SK-N-SH (cell line): ENCODE measurements at regions not wholly inside any gene's neighbourhood (a gene's known extent, or its start where the extent isn't known, plus 50 kb on each side); places are given as distances from the start of the nearest gene placed in this dataset.
"Not testable (repeated sequence)": the region's sequence is repeated elsewhere in the genome, so short reads cannot be mapped to it uniquely, and the experiment has no call there.

Experiments used
- CTCF ChIA-PET: fragments of 300-600, 350-600 bp; formaldehyde crosslinking; extraction: SDS; loops from one replicate; lab custom pipeline; 2021; lab: Yijun Ruan, JAX
- POLR2A ChIA-PET: fragments of 350-600 bp; sonication (Branson Sonifier 250); formaldehyde crosslinking; extraction: SDS; loops from one replicate; lab custom pipeline; 2020; ENCODE audit warnings: antibody characterized with exemption, inconsistent platforms; lab: Yijun Ruan, JAX
- DNase-seq: peaks from one replicate; pipeline ENCODE4 v3.0.0; 2012
- H2AFZ ChIP-seq: fragments of 200-600 bp; sonication (generic); 2 replicates; pipeline ENCODE4 v1.8.1; 2016; ENCODE audit warnings: antibody characterized with exemption, mild to moderate bottlenecking, low read depth
- H3F3A ChIP-seq: fragments of 200-600 bp; sonication (generic); replicated peaks from 2 replicates; pipeline ENCODE3; 2016; ENCODE audit warnings: antibody characterized with exemption, mild to moderate bottlenecking; ENCODE audit not compliant: insufficient read depth
- H3K27ac ChIP-seq, 2 experiments: fragments of 200-500 bp in 1 of 2; fragments of 200-600 bp in 1 of 2; sonication (Bioruptor generic) in 1 of 2; sonication (generic), shearing (Covaris generic) in 1 of 2; 2 replicates each; pipeline versions ENCODE4 v1.5.1 to v1.6.1; 2014 to 2016; ENCODE audit warnings: low read depth in 2 of 2, inconsistent platforms in 1 of 2, low read length in 1 of 2, mild to moderate bottlenecking in 1 of 2, mixed read lengths in 1 of 2
- H3K27me3 ChIP-seq: fragments of 200-600 bp; sonication (generic), shearing (Covaris generic); 2 replicates; pipeline ENCODE4 v1.6.1; 2016; ENCODE audit warnings: mixed run types; ENCODE audit not compliant: insufficient read depth
- H3K36me3 ChIP-seq, 2 experiments: fragments of 200-500 bp in 1 of 2; fragments of 200-600 bp in 1 of 2; sonication (Bioruptor generic) in 1 of 2; sonication (generic) in 1 of 2; replicated peaks in 1 of 2; 2 replicates each; pipeline versions ENCODE3 to v1.5.1; 2014 to 2016; ENCODE audit warnings: low read length in 1 of 2, mild to moderate bottlenecking in 1 of 2; ENCODE audit not compliant: insufficient read depth in 2 of 2, control insufficient read depth in 1 of 2
- H3K4me1 ChIP-seq, 2 experiments: fragments of 200-500 bp in 1 of 2; fragments of 200-600 bp in 1 of 2; sonication (Bioruptor generic) in 1 of 2; sonication (generic), shearing (Covaris generic) in 1 of 2; 2 replicates each; pipeline versions ENCODE4 v1.5.1 to v1.6.1; 2014 to 2016; ENCODE audit warnings: low read depth in 1 of 2, low read length in 1 of 2, mixed run types in 1 of 2; ENCODE audit not compliant: insufficient read depth in 2 of 2, control insufficient read depth in 1 of 2
- H3K4me2 ChIP-seq: fragments of 200-600 bp; sonication (generic), shearing (Covaris generic); 2 replicates; pipeline ENCODE4 v1.6.1; 2017; ENCODE audit warnings: mixed run types
- H3K4me3 ChIP-seq, 2 experiments: fragments of 200-500 bp in 1 of 2; fragments of 200-600 bp in 1 of 2; sonication (Bioruptor generic) in 1 of 2; sonication (generic), shearing (Covaris generic) in 1 of 2; 2 replicates each; pipeline versions ENCODE4 v1.5.1 to v1.8.1; 2014 to 2016; ENCODE audit warnings: low read depth in 2 of 2, inconsistent platforms in 1 of 2, low read length in 1 of 2, mild to moderate bottlenecking in 1 of 2, mixed read lengths in 1 of 2, moderate library complexity in 1 of 2
- H3K79me2 ChIP-seq: fragments of 200-600 bp; sonication (generic); 2 replicates; pipeline ENCODE4 v1.8.1; 2017; ENCODE audit warnings: mild to moderate bottlenecking; ENCODE audit not compliant: insufficient read depth
- H3K9ac ChIP-seq: fragments of 200-600 bp; sonication (generic); 2 replicates; pipeline ENCODE4 v1.6.1; 2017; ENCODE audit warnings: mixed run types
- H3K9me2 ChIP-seq: fragments of 200-600 bp; sonication (generic); 2 replicates; pipeline ENCODE4 v1.6.1; 2017; ENCODE audit warnings: mixed run types
- H3K9me3 ChIP-seq: fragments of 200-600 bp; sonication (generic); 2 replicates; pipeline ENCODE4 v1.6.1; 2017; ENCODE audit warnings: mixed run types, mild to moderate bottlenecking, moderate library complexity
- H4K20me1 ChIP-seq: fragments of 200-600 bp; sonication (generic); 2 replicates; pipeline ENCODE4 v1.6.1; 2017; ENCODE audit warnings: mild to moderate bottlenecking, mixed run types; ENCODE audit not compliant: insufficient read depth
- CHD2 ChIP-seq: fragments of 150-350 bp; IDR thresholded peaks from 2 replicates; pipeline ENCODE4 v1.6.1; 2018; ENCODE audit warnings: low read length; ENCODE audit not compliant: partially characterized antibody
- EP300 ChIP-seq, 2 experiments: IDR thresholded peaks; 2 replicates each; pipeline versions ENCODE4 v1.4.0 to v1.6.1; 2012; ENCODE audit warnings: borderline replicate concordance in 1 of 2, low read depth in 1 of 2, low read length in 1 of 2
- FOXM1 ChIP-seq: IDR thresholded peaks from 2 replicates; pipeline ENCODE4 v1.4.0; 2012; ENCODE audit warnings: low read depth, mild to moderate bottlenecking
- GATA2 ChIP-seq: sonication (generic); formaldehyde crosslinking; IDR thresholded peaks from 2 replicates; pipeline ENCODE4 v1.5.0; 2020; ENCODE audit warnings: mild to moderate bottlenecking, missing genetic modification reagents
- JUND ChIP-seq: IDR thresholded peaks from 2 replicates; pipeline ENCODE4 v1.4.0; 2012
- MEF2A ChIP-seq: IDR thresholded peaks from 2 replicates; pipeline ENCODE4 v1.4.0; 2012; ENCODE audit warnings: low read depth, borderline replicate concordance
- NFIC ChIP-seq: IDR thresholded peaks from 2 replicates; pipeline ENCODE4 v1.4.0; 2012; ENCODE audit warnings: borderline replicate concordance
- POLR2AphosphoS5 ChIP-seq: IDR thresholded peaks from 2 replicates; pipeline ENCODE4 v1.6.1; 2012; ENCODE audit warnings: low read depth, low read length
- RFX5 ChIP-seq: IDR thresholded peaks from 2 replicates; pipeline ENCODE4 v1.6.1; 2012; ENCODE audit warnings: mild to moderate bottlenecking, improper control_type of control experiment, low read length
- SIN3A ChIP-seq: IDR thresholded peaks from 2 replicates; pipeline ENCODE4 v1.6.1; 2012; ENCODE audit warnings: low read depth, mild to moderate bottlenecking, low read length, moderate library complexity, borderline replicate concordance
- USF1 ChIP-seq: IDR thresholded peaks from 2 replicates; pipeline ENCODE4 v1.4.0; 2012; ENCODE audit warnings: low read depth, borderline replicate concordance
- WGBS: methylation state at CpG from one replicate; pipeline ENCODE4 v1.1.6; 2017; ENCODE audit warnings: low lambda C conversion rate; 5-methylcytosine and 5-hydroxymethylcytosine counted together
- TF ChIP-seq, protein P1 (sequence below): IDR thresholded peaks from 2 replicates; pipeline ENCODE4 v1.4.0; 2012; ENCODE audit warnings: low read depth
- TF ChIP-seq, protein P2 (sequence below): IDR thresholded peaks from 2 replicates; pipeline ENCODE4 v1.4.0; 2012; ENCODE audit warnings: low read depth, borderline replicate concordance
- TF ChIP-seq, protein P3 (sequence below): fragments of 200-600 bp; sonication (generic); IDR thresholded peaks from 2 replicates; pipeline ENCODE4 v1.6.1; 2017; ENCODE audit warnings: antibody characterized with exemption, mild to moderate bottlenecking, moderate library complexity

GRCh38 chr12:27164330-27165040 lies 79.6 kb upstream of the STK38L start (continued):
- TF ChIP-seq USF1 = no peak
- TF ChIP-seq, protein P1, sequence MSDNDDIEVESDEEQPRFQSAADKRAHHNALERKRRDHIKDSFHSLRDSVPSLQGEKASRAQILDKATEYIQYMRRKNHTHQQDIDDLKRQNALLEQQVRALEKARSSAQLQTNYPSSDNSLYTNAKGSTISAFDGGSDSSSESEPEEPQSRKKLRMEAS = no peak
- TF ChIP-seq POLR2AphosphoS5 = no peak

- WGBS = 56% methylated on average over 1 of the region's 1 CpG
- H2AFZ ChIP-seq, H3K4me2 ChIP-seq, H3K27ac ChIP-seq, H3K9ac ChIP-seq, H3K4me3 ChIP-seq, H3K9me3 ChIP-seq, H3K4me1 ChIP-seq, H4K20me1 ChIP-seq, H3K27me3 ChIP-seq, H3F3A ChIP-seq, H3K36me3 ChIP-seq, DNase-seq, POLR2A ChIA-PET, H3K79me2 ChIP-seq, CTCF ChIA-PET, H3K9me2 ChIP-seq: not testable (repeated sequence)
Measured at GRCh38 chr12:27165958-27166357, 78.1 kb upstream of the STK38L start.

DNA sequence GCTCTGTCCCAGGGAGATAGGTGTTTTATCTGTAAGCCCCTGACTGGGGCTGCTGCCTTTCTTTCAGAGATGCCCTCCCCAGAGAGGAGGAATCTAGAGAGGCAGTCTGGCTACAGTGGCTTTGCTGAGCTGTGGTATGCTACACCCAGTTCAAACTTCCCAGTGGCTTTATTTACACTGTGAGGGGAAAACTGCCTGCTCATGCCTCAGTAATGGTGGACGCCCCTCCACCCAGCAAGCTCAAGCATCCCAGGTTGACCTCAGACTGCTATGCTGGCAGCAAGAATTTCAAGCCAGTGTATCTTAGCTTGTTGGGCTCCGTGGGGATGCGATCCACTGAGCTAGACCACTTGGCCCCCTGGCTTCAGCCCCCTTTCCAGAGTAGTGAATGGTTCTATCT lies 72.6 kb upstream of the STK38L start:
- H4K20me1 ChIP-seq, H3K27me3 ChIP-seq, H3K4me2 ChIP-seq, H2AFZ ChIP-seq, H3K36me3 ChIP-seq, H3K9ac ChIP-seq, DNase-seq, CTCF ChIA-PET, H3F3A ChIP-seq, H3K79me2 ChIP-seq, H3K27ac ChIP-seq, H3K9me3 ChIP-seq, POLR2A ChIA-PET, H3K9me2 ChIP-seq, H3K4me1 ChIP-seq, H3K4me3 ChIP-seq: not testable (repeated sequence)
- WGBS = 73% methylated on average over 1 of the region's 3 CpGs

- H3K9me2 ChIP-seq = no peaks in the 10 kb centered on the region
- H3K9ac ChIP-seq = no peak overlapping the region
- no peaks in the 10 kb centered on the region for H3K27me3 ChIP-seq
- no peaks in the 10 kb centered on the region for H3K9me3 ChIP-seq
- H3K4me2 ChIP-seq = peak overlapping the region; percentile 35
- H3K27ac ChIP-seq = peak overlapping the region in 1 of 2 experiments; percentile 50; a peak in 2 of 4 replicates
- no peaks in the 10 kb centered on the region for H3K36me3 ChIP-seq
- peaks cover 40% of the 10 kb centered on the region for H3F3A ChIP-seq
- no peaks in the 10 kb centered on the region for H3K79me2 ChIP-seq
- no peak overlapping the region for H2AFZ ChIP-seq
- no peak overlapping the region for H3K4me3 ChIP-seq
- POLR2A ChIA-PET = no interaction called here
- DNase-seq = no peak
- H3K4me1 ChIP-seq = peaks cover 0 to 36% of the 10 kb centered on the region in 2 experiments; a peak in 3 of 4 replicates
- H4K20me1 ChIP-seq = no peaks in the 10 kb centered on the region
- CTCF ChIA-PET = interaction anchor here (1.2 kb wide), 1 partner anchor 130 kb away, joined by 3 read pairs; no protein-coding TSS in a partner anchor
- TF ChIP-seq SIN3A (no peak), EP300 (IDR thresholded peaks at IDR 0.05; ENCODE audit: borderline replicate concordance in 1 of 2, low read depth in 1 of 2, low read length in 1 of 2) (no peak), JUND (peak; percentile 64; the same call in 1 of the 2 replicates), MEF2A (peak; percentile 40; the same call in 1 of the 2 replicates), GATA2 (no peak), FOXM1 (no peak), RFX5 (no peak), NFIC (peak; percentile 32; the same call in 1 of the 2 replicates), CHD2 (no peak)
- TF ChIP-seq, protein P2, sequence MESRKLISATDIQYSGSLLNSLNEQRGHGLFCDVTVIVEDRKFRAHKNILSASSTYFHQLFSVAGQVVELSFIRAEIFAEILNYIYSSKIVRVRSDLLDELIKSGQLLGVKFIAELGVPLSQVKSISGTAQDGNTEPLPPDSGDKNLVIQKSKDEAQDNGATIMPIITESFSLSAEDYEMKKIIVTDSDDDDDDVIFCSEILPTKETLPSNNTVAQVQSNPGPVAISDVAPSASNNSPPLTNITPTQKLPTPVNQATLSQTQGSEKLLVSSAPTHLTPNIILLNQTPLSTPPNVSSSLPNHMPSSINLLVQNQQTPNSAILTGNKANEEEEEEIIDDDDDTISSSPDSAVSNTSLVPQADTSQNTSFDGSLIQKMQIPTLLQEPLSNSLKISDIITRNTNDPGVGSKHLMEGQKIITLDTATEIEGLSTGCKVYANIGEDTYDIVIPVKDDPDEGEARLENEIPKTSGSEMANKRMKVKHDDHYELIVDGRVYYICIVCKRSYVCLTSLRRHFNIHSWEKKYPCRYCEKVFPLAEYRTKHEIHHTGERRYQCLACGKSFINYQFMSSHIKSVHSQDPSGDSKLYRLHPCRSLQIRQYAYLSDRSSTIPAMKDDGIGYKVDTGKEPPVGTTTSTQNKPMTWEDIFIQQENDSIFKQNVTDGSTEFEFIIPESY = no peak; the same call in 1 of the 2 replicates
- TF ChIP-seq, protein P3, sequence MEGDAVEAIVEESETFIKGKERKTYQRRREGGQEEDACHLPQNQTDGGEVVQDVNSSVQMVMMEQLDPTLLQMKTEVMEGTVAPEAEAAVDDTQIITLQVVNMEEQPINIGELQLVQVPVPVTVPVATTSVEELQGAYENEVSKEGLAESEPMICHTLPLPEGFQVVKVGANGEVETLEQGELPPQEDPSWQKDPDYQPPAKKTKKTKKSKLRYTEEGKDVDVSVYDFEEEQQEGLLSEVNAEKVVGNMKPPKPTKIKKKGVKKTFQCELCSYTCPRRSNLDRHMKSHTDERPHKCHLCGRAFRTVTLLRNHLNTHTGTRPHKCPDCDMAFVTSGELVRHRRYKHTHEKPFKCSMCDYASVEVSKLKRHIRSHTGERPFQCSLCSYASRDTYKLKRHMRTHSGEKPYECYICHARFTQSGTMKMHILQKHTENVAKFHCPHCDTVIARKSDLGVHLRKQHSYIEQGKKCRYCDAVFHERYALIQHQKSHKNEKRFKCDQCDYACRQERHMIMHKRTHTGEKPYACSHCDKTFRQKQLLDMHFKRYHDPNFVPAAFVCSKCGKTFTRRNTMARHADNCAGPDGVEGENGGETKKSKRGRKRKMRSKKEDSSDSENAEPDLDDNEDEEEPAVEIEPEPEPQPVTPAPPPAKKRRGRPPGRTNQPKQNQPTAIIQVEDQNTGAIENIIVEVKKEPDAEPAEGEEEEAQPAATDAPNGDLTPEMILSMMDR = no peak
Measured at GRCh38 chr12:27176765-27177164, 67.3 kb upstream of the STK38L start.
